LoVo (cell line): ENCODE measurements at regions not wholly inside any gene's neighbourhood (a gene's known extent, or its start where the extent isn't known, plus 50 kb on each side); places are given as distances from the start of the nearest gene placed in this dataset.
"Not testable (repeated sequence)": the region's sequence is repeated elsewhere in the genome, so short reads cannot be mapped to it uniquely, and the experiment has no call there.

Experiments used
- DNase-seq: peaks from one replicate; pipeline ENCODE4 v3.0.0-alpha.2; 2016; ENCODE audit warnings: low spot score

- DNase-seq = no peak
These were observed 133.4 kb downstream of the EHF start for GRCh38 chr11:34754171-34754823.

- no peak for DNase-seq
These were observed 130.0 kb downstream of the EHF start for GRCh38 chr11:34750692-34751405.

GRCh38 chr11:34749666-34750659 lies 129.1 kb downstream of the EHF start:
- DNase-seq = peak; percentile 9

GRCh38 chr11:34748036-34748435 lies 127.1 kb downstream of the EHF start:
- DNase-seq = no peak

GRCh38 chr11:34747251-34747650 lies 126.4 kb downstream of the EHF start:
- peak; percentile 47 for DNase-seq

GRCh38 chr11:34745195-34745594 lies 124.3 kb downstream of the EHF start:
- no peak for DNase-seq

- DNase-seq = no peak
These were observed 123.6 kb downstream of the EHF start for GRCh38 chr11:34744511-34744910.

GRCh38 chr11:34738237-34738636 lies 117.3 kb downstream of the EHF start:
- no peak for DNase-seq

- no peak for DNase-seq
These were observed 111.9 kb downstream of the EHF start for GRCh38 chr11:34732831-34733230.

- DNase-seq = no peak
These were observed 110.7 kb downstream of the EHF start for GRCh38 chr11:34731603-34732002.

- DNase-seq = no peak
These were observed 109.8 kb downstream of the EHF start for GRCh38 chr11:34730544-34731295.

- DNase-seq = no peak
These were observed 107.7 kb downstream of the EHF start for GRCh38 chr11:34728609-34729008.

GRCh38 chr11:34727228-34727737 lies 106.4 kb downstream of the EHF start:
- no peak for DNase-seq

GRCh38 chr11:34724973-34725372 lies 104.1 kb downstream of the EHF start:
- no peak for DNase-seq

GRCh38 chr11:34721646-34722045 lies 100.8 kb downstream of the EHF start:
- no peak for DNase-seq

GRCh38 chr11:34719303-34719848 lies 98.5 kb downstream of the EHF start:
- DNase-seq = no peak

- not testable (repeated sequence) for DNase-seq
These were observed 92.7 kb downstream of the EHF start for GRCh38 chr11:34713631-34714030.
